NCI-H460 (cell line): ENCODE measurements at regions not wholly inside any gene's neighbourhood (a gene's known extent, or its start where the extent isn't known, plus 50 kb on each side); places are given as distances from the start of the nearest gene placed in this dataset.
"Not testable (repeated sequence)": the region's sequence is repeated elsewhere in the genome, so short reads cannot be mapped to it uniquely, and the experiment has no call there.

ENCODE experiments used
- DNase-seq: peaks from one replicate; pipeline ENCODE4 v3.0.0-alpha.2; 2016; ENCODE audit warnings: low read depth; ENCODE audit errors: extremely low read depth

DNA sequence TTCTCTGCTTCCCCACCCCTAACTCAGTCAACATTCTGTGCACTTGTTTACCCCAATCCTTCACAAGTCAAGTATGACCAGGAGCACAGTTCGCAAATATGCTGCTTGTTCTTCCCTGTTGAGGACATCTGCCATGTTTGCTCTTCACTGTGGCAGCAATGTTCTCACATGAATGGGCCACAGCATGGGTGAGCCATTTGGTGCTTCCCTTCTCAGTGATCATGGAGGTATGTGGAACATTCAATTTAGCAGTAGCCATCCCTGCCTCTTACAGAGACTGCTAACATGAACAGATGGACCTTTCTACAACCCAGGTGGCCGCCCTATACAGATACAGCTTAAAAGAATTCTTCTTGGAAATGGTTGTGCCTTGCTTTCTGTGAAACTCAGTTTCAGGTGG is 660.1 kb upstream of the SGO1 start:
- DNase-seq = no peak

- DNase-seq = no peak
These were observed 658.8 kb upstream of the SGO1 start for GRCh38 chr3:20844851-20845250.

DNA sequence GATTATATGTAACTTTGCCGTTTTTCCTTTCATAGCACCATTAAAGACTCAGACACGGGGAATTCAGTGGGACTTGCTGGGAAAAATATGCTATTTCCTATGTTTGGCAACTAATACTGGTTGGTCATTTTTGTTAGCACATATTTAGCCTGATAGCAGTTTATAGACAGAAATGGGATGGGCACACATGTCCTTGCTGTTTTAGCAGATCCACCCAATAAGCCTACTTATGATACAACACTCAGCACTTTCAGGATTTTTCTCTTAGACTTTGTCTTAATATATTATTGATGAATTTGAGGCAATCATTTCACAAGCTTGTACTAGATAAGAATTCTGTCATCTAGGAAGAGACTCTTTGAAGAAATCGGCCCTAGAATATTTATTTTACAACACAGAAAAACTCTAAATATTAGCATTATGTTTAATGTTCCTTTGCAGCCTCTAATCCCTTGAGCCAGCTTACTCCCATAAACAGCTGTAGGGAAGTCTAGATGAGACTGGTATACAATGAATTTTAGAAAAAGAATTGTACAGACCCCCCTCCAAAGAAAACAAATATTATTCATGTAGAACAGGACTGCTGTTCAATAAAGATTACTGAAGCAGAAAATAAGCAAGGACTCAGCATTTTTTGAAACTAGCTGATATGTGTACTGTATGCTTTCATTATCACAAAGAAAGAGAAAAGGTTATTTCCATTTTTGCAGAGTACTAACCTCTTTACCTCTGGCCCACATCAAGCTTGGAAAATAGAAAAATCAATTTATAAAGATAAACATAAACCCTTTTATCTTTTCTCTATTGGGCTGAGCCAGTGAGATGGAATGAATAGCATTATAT is 656.8 kb upstream of the SGO1 start:
- DNase-seq = no peak

- DNase-seq = no peak
These were observed 656.0 kb upstream of the SGO1 start for GRCh38 chr3:20842002-20842401.

- no peak for DNase-seq
These were observed 651.8 kb upstream of the SGO1 start for GRCh38 chr3:20837676-20838302.

GRCh38 chr3:20836801-20837200 is 650.8 kb upstream of the SGO1 start:
- no peak for DNase-seq

- no peak for DNase-seq
These were observed 647.0 kb upstream of the SGO1 start for GRCh38 chr3:20832963-20833362.

- no peak for DNase-seq
These were observed 636.2 kb upstream of the SGO1 start for GRCh38 chr3:20822251-20822650.

DNA sequence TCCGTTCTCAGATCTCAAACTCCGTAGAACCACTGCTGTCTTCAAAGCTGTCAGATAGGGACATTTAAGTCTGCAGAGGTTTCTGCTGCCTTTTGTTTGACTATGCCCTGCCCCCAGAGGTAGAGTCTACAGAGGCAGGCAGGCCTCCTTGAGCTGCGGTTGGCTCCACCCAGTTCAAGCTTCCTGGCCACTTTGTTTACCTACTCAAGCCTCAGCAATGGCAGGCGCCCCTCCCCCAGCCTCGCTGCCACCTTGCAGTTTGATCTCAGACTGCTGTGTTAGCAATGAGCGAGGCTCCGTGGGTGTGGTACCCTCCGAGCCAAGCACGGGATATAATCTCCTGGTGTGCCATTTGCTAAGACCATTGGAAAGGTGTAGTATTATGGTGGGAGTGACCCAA is 634.9 kb upstream of the SGO1 start:
- DNase-seq = not testable (repeated sequence)

DNA sequence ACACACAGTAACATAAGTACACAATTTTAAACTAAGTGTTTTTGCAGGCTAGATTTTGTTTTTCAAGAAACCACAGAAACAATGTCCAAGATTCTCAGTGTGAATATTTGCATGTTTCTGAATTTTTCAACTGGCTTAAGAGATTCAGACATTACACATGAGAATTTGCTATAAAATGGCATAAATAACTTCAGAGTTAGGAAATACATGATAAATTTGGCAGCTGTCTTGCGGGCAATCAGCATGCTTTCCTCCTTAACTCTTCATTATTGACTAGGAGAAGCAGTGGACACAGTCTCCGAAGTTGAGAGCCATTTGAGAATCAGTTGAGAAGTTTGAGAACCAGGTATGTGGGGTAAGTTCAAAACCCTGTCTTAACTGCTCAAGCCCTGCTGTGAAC is 625.6 kb upstream of the SGO1 start:
- DNase-seq = no peak

- no peak for DNase-seq
These were observed 625.0 kb upstream of the SGO1 start for GRCh38 chr3:20811006-20811405.

DNA sequence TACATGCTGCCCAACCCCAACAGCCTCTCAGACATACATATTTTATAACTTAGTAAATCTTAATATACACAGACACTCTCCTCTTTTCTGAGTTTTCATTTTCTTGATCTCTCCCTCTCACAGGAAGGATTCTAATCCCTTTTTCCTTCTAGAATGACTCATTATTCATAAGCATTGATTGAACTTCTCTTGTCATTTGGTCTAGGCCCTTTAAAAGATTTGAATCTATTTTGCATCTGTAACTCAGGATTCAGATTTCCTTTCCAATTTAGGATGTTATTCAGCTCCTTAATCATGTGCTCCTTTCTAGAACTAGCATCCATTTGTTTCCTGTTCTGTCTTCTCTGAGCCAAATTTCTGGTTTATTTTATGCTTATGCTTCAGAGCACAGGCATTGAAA is 624.5 kb upstream of the SGO1 start:
- no peak for DNase-seq

DNA sequence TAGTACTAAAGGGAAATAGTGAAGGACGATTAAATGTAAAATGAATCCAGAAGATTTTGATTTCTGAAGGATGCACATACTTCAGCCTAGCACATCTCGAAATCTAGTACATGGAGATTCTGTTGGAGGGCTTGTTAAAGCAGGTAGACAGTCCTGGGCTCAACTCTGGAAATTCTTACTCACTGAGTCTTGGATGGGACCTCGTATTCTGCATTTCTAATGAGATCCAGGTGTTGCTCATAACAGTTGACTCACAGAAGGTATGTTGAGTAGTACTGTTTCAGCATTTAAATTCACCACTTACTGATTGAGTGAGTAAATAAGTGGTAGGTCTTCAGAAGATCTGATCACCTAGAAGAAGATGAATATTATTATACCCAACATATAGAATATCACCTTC is 623.4 kb upstream of the SGO1 start:
- no peak for DNase-seq

GRCh38 chr3:20808864-20809263 is 622.9 kb upstream of the SGO1 start:
- no peak for DNase-seq

DNA sequence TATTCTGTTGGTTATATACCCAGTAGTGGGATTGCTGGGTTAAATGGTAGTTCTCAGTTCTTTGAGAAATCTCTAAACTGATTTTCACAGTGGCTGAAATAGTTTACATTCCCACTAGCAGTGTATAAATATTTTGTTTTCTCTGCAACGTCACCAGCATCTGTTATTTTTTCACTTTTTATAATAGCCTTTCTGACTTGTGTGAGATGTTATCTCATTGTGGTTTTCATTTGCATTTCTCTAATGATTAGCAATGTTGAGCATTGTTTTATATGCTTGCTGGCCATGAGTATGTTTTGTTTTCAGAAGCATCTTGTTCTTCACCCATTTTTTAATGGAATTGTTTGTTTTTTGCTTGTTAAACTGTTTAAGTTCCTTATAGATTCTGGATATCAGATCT is 612.7 kb upstream of the SGO1 start:
- DNase-seq = no peak

- DNase-seq = no peak
These were observed 601.0 kb upstream of the SGO1 start for GRCh38 chr3:20787005-20787404.

DNA sequence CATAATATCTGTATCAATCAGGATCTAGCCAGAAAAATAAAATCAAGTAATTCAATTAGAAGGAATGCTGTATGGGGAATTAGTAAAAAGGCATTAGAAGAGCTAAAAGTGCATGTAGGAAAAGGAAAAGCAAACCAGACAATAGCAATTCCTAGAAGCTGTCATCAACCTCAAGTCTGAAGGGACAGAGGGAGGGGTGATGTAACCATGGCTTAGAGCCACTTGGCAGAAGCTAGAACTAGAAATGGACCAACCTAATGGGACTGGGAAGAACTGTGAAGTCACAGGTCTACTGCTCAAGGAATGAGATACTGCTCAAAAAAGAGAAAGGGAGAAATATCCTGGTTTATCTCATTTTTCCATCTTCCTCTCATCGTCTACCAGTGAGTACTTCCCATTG is 590.7 kb upstream of the SGO1 start:
- no peak for DNase-seq

DNA sequence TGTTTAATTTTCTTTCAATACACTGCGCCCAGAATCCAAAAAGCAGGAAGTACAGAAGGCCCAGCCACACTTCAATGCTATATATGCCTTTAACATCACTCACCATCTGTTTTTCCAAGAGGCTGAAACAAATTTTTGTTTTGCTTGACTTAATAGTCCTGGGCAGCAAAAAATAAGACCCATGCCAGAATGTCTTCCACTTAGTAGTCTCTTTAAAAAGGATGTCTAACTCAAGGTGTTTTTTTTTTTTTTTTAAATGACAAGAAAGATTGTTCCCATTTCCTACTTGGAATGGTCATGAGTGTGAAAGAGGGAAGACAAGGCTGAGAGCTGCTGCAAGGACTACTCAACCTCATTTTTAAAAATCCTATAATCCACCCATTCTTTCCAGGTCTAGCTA is 590.3 kb upstream of the SGO1 start:
- DNase-seq = no peak

DNA sequence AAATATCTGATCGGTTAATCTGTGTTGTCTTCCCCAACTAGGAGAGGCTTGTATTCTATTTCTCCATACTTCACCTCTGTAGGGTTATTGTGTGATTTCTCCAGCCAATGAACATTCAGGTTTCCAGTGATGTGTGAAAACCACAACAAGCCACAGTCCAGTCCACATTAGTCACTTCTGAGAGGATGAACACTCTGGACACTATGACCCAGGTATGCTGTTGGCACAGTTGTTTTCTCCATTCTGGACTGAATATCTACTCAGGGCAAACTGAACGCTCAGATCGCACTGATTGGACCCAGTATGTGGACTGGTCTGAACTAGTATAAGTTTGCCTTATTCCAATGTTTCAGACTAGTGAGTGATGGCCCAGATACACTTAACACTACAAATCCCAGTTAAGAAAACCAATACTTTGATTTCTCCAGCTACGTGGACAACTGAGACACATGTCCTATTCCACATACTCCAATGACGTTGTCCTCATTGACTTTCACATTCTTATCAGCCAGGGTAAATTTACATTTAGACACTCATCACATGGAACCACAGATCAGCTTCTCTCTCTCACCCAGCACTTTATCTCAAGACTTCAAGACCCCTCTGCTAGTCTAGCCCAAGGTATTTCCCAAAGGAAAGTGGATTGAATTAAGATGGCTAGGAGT is 587.4 kb upstream of the SGO1 start:
- DNase-seq = no peak

DNA sequence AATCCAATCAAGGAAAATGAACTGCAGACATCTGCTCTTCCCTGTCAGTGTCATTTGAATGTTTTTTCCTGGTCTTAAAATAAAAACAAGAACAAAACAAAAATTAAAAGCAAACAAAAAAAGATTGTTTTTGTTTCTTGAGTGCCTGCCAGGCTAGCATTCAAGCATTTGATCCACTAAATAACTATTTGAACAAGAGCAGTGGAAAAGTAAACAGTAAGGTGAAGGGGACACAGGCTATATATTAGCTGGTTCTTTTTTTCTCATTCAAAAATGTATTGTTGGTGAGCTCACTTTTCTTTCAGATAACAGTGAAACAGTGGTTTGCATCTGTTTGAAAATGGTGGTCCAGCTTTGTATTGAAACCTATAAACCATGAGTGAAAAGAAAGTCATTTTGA is 586.9 kb upstream of the SGO1 start:
- no peak for DNase-seq

GRCh38 chr3:20769430-20769829 is 583.4 kb upstream of the SGO1 start:
- DNase-seq = no peak

DNA sequence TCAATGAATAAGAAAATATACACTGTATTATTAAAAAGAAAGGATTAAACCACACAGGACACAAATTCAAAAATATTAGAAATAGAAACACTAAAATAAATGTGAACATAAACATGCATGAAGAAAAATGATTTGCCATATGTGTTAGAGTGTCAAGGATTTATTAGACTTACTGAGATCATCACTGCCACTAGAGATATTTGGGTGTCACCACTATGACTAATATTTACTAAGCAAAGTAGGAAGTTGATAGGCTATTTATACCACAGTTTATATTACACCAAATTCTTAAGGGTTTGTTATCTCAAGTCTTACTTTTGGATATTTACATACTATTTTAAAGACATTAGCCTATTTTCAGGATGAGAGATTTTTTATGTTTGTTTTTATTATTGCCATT is 575.0 kb upstream of the SGO1 start:
- DNase-seq = no peak
